ENCODE measurements at regions not wholly inside any gene's neighbourhood (a gene's known extent, or its start where the extent isn't known, plus 50 kb on each side); places are given as distances from the start of the nearest gene placed in this dataset.

DNA sequence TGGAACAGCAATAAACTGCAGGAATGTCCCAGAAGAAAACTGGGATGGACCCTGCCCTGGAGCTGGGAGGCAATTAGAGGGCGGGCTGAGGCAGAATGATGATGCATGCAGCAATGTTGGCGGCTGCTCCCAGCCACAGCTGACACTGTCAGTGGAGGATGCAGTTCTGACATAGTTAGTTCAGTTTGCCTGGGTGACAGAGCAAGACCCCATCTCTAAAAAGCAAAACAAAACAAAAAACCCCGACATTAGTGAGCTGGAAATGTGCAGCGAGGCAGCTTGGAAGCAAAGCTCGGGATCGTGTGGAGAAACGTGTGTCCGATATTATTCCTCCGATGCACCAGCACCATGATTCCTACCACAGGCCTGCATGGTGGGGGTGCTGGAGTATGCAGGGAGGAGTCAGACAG, 110.1 kb upstream of the UQCRFS1 start:
- TF ChIP-seq MYC (IDR thresholded peaks at IDR 0.05; ENCODE audit: borderline replicate concordance, low read length) = no peak
- TF ChIP-seq, protein P1, sequence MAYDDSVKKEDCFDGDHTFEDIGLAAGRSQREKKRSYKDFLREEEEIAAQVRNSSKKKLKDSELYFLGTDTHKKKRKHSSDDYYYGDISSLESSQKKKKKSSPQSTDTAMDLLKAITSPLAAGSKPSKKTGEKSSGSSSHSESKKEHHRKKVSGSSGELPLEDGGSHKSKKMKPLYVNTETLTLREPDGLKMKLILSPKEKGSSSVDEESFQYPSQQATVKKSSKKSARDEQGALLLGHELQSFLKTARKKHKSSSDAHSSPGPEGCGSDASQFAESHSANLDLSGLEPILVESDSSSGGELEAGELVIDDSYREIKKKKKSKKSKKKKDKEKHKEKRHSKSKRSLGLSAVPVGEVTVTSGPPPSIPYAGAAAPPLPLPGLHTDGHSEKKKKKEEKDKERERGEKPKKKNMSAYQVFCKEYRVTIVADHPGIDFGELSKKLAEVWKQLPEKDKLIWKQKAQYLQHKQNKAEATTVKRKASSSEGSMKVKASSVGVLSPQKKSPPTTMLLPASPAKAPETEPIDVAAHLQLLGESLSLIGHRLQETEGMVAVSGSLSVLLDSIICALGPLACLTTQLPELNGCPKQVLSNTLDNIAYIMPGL (CRISPR knock-in tag; IDR thresholded peaks at IDR 0.05; ENCODE audit: borderline replicate concordance) = no peak
- TF ChIP-seq, protein P2, sequence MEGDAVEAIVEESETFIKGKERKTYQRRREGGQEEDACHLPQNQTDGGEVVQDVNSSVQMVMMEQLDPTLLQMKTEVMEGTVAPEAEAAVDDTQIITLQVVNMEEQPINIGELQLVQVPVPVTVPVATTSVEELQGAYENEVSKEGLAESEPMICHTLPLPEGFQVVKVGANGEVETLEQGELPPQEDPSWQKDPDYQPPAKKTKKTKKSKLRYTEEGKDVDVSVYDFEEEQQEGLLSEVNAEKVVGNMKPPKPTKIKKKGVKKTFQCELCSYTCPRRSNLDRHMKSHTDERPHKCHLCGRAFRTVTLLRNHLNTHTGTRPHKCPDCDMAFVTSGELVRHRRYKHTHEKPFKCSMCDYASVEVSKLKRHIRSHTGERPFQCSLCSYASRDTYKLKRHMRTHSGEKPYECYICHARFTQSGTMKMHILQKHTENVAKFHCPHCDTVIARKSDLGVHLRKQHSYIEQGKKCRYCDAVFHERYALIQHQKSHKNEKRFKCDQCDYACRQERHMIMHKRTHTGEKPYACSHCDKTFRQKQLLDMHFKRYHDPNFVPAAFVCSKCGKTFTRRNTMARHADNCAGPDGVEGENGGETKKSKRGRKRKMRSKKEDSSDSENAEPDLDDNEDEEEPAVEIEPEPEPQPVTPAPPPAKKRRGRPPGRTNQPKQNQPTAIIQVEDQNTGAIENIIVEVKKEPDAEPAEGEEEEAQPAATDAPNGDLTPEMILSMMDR (IDR thresholded peaks at IDR 0.05) = no peak
- TF ChIP-seq, protein P3, sequence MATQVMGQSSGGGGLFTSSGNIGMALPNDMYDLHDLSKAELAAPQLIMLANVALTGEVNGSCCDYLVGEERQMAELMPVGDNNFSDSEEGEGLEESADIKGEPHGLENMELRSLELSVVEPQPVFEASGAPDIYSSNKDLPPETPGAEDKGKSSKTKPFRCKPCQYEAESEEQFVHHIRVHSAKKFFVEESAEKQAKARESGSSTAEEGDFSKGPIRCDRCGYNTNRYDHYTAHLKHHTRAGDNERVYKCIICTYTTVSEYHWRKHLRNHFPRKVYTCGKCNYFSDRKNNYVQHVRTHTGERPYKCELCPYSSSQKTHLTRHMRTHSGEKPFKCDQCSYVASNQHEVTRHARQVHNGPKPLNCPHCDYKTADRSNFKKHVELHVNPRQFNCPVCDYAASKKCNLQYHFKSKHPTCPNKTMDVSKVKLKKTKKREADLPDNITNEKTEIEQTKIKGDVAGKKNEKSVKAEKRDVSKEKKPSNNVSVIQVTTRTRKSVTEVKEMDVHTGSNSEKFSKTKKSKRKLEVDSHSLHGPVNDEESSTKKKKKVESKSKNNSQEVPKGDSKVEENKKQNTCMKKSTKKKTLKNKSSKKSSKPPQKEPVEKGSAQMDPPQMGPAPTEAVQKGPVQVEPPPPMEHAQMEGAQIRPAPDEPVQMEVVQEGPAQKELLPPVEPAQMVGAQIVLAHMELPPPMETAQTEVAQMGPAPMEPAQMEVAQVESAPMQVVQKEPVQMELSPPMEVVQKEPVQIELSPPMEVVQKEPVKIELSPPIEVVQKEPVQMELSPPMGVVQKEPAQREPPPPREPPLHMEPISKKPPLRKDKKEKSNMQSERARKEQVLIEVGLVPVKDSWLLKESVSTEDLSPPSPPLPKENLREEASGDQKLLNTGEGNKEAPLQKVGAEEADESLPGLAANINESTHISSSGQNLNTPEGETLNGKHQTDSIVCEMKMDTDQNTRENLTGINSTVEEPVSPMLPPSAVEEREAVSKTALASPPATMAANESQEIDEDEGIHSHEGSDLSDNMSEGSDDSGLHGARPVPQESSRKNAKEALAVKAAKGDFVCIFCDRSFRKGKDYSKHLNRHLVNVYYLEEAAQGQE (IDR thresholded peaks at IDR 0.05) = no peak
- TF ChIP-seq FOSL2 (IDR thresholded peaks at IDR 0.05) = no peak
- TF ChIP-seq FOSL2 (CRISPR knock-in tag; IDR thresholded peaks at IDR 0.05) = no peak
- TF ChIP-seq EP300 (IDR thresholded peaks at IDR 0.05) = no peak
- no peak for TF ChIP-seq NR3C1 (IDR thresholded peaks at IDR 0.05)
- no peak for TF ChIP-seq MAZ (IDR thresholded peaks at IDR 0.05; ENCODE audit: borderline replicate concordance, low read depth, low read length)

Data from A549 (cell line).